Stomach (tissue), 8 donors: ENCODE measurements at regions not wholly inside any gene's neighbourhood (a gene's known extent, or its start where the extent isn't known, plus 50 kb on each side); places are given as distances from the start of the nearest gene placed in this dataset.

Experiments
- DNase-seq, 2 donors: peaks; one replicate each; pipeline versions ENCODE4 v3.0.0 to v3.0.0-alpha.2; 2013 to 2019
- H3K27ac ChIP-seq, 5 donors: fragments of 200-600 bp in 4 of 5; sonication (generic) in 4 of 5; one replicate each; pipeline ENCODE4 v1.5.1; 2013 to 2019; ENCODE audit warnings: mild to moderate bottlenecking in 1 of 5, moderate library complexity in 1 of 5
- H3K27me3 ChIP-seq, 3 donors: fragments of 200-600 bp; sonication (generic); one replicate each; pipeline ENCODE4 v1.5.1; 2017 to 2019; ENCODE audit warnings: mixed run types in 1 of 3
- H3K36me3 ChIP-seq, 4 donors: fragments of 200-600 bp; sonication (generic); 1 replicate in 3 of 4; 2 replicates in 1 of 4; pipeline ENCODE4 v1.5.1; 2016 to 2019
- H3K4me1 ChIP-seq, 4 donors: fragments of 200-600 bp; sonication (generic); one replicate each; pipeline ENCODE4 v1.5.1; 2016 to 2019
- H3K4me3 ChIP-seq, 4 donors: fragments of 200-600 bp; sonication (generic) in 3 of 4; one replicate each; pipeline ENCODE4 v1.5.1; 2016 to 2019; ENCODE audit warnings: mild to moderate bottlenecking in 1 of 4
- H3K9me3 ChIP-seq, 4 donors: fragments of 200-600 bp; sonication (generic); one replicate each; pipeline ENCODE4 v1.5.1; 2016 to 2019
- CTCF ChIP-seq, 7 experiments: fragments of 450-650 bp in 4 of 7; fragments of 200-600 bp in 3 of 7; sonication (generic) in 3 of 7; IDR thresholded peaks; one replicate each; pipeline ENCODE4 v1.5.1; 2016 to 2019; ENCODE audit warnings: antibody characterized with exemption in 7 of 7, control low read depth in 2 of 7, mild to moderate bottlenecking in 1 of 7
- EP300 ChIP-seq: sonication (generic); formaldehyde crosslinking; IDR thresholded peaks from one replicate; pipeline ENCODE4 v1.6.1; 2017; ENCODE audit warnings: antibody characterized with exemption
- POLR2A ChIP-seq, 4 donors: fragments of 450-650 bp; IDR thresholded peaks; one replicate each; pipeline ENCODE4 v1.6.1; 2016; ENCODE audit warnings: antibody characterized with exemption in 4 of 4, control low read depth in 2 of 4, mild to moderate bottlenecking in 1 of 4, moderate library complexity in 1 of 4
- POLR2AphosphoS5 ChIP-seq, 3 donors: sonication (generic); formaldehyde crosslinking; IDR thresholded peaks; one replicate each; pipeline ENCODE4 v1.6.1; 2016; ENCODE audit warnings: antibody characterized with exemption in 3 of 3
- WGBS, 5 donors: extraction: QIAGEN DNeasy Blood & Tissue Kit in 3 of 5; methylation state at CpG; one replicate each; pipeline versions ENCODE4 v1.1.5 to v1.1.7; 2013 to 2018; 5-methylcytosine and 5-hydroxymethylcytosine counted together
- intact Hi-C: fragments of 100-400 bp; cut with DNase I; formaldehyde crosslinking; loops from one replicate; pipeline ENCODE4 v1.15.1; 2023; ENCODE audit warnings: low total_unique reads
- donor health status: healthy with polysubstance abuse.
- donor health status: Bipolar disorder and iron deficiency.
- donor health status: healthy.

GRCh38 chr14:55954108-55954507 lies 164.1 kb upstream of the PELI2 start:
- no peak for DNase-seq
- no peak overlapping the region for H3K4me3 ChIP-seq
- no peaks in the 10 kb centered on the region for H3K27me3 ChIP-seq
- intact Hi-C loops = no loop called here
- H3K4me1 ChIP-seq = no peaks in the 10 kb centered on the region
- H3K9me3 ChIP-seq = no peaks in the 10 kb centered on the region
- TF ChIP-seq CTCF (IDR thresholded peaks at IDR 0.05) = no peak
- TF ChIP-seq POLR2AphosphoS5 (IDR thresholded peaks at IDR 0.05) = no peak
- TF ChIP-seq POLR2A (IDR thresholded peaks at IDR 0.05) = no peak
- no peak for TF ChIP-seq EP300
- no peaks in the 10 kb centered on the region for H3K36me3 ChIP-seq
- no peak overlapping the region for H3K27ac ChIP-seq

- no peak for TF ChIP-seq EP300
- TF ChIP-seq POLR2A (IDR thresholded peaks at IDR 0.05) = no peak
- TF ChIP-seq CTCF (IDR thresholded peaks at IDR 0.05) = no peak
- Histone ChIP-seq H3K36me3 (no peaks in the 10 kb centered on the region), H3K9me3 (no peaks in the 10 kb centered on the region), H3K4me3 (no peak overlapping the region), H3K27me3 (no peaks in the 10 kb centered on the region), H3K27ac (no peak overlapping the region), H3K4me1 (no peaks in the 10 kb centered on the region)
- intact Hi-C loops = no loop called here
- WGBS, 5 donors = 63 to 66% (median 63%) methylated on average over 3 of the region's 3 CpGs
- DNase-seq = no peak
These were observed 163.0 kb upstream of the PELI2 start for GRCh38 chr14:55955175-55955574.

- Histone ChIP-seq H3K36me3 (no peaks in the 10 kb centered on the region), H3K9me3 (no peaks in the 10 kb centered on the region), H3K4me1 (no peaks in the 10 kb centered on the region), H3K27me3 (no peaks in the 10 kb centered on the region), H3K27ac (no peak overlapping the region), H3K4me3 (no peak overlapping the region)
- 57 to 77% (median 64%) methylated on average over 7 of the region's 7 CpGs for whole genome bisulfite sequencing, 5 donors
- no peak for DNase-seq
- TF ChIP-seq POLR2AphosphoS5 (IDR thresholded peaks at IDR 0.05) (no peak), EP300 (no peak), CTCF (IDR thresholded peaks at IDR 0.05) (no peak), POLR2A (IDR thresholded peaks at IDR 0.05) (no peak)
- intact Hi-C loops = no loop called here
These were observed 160.3 kb upstream of the PELI2 start for GRCh38 chr14:55957950-55958349.

- intact Hi-C loops = no loop called here
- H3K27ac ChIP-seq = no peak overlapping the region
- no peaks in the 10 kb centered on the region for H3K36me3 ChIP-seq
- DNase-seq = no peak
- TF ChIP-seq POLR2A (IDR thresholded peaks at IDR 0.05) (no peak), CTCF (IDR thresholded peaks at IDR 0.05) (no peak), EP300 (no peak), POLR2AphosphoS5 (IDR thresholded peaks at IDR 0.05) (no peak)
- no peaks in the 10 kb centered on the region for H3K4me1 ChIP-seq
- H3K27me3 ChIP-seq = no peaks in the 10 kb centered on the region
- H3K4me3 ChIP-seq = no peak overlapping the region
- H3K9me3 ChIP-seq = no peaks in the 10 kb centered on the region
These were observed 154.9 kb upstream of the PELI2 start for GRCh38 chr14:55963295-55963694.

- no peak for TF ChIP-seq POLR2AphosphoS5 (IDR thresholded peaks at IDR 0.05)
- TF ChIP-seq EP300 = no peak
- no peak for TF ChIP-seq POLR2A (IDR thresholded peaks at IDR 0.05)
- TF ChIP-seq CTCF (IDR thresholded peaks at IDR 0.05) = no peak
- Histone ChIP-seq H3K27ac (no peak overlapping the region), H3K27me3 (no peaks in the 10 kb centered on the region), H3K4me1 (no peaks in the 10 kb centered on the region), H3K4me3 (no peak overlapping the region), H3K36me3 (no peaks in the 10 kb centered on the region), H3K9me3 (no peaks in the 10 kb centered on the region)
- 85 to 92% (median 86%) methylated on average over 8 of the region's 8 CpGs for WGBS, 5 donors
- no peak for DNase-seq
- intact Hi-C loops = no loop called here
These were observed 154.1 kb upstream of the PELI2 start for GRCh38 chr14:55964091-55964490.
